GM12878 (cell line): ENCODE measurements at regions not wholly inside any gene's neighbourhood (a gene's known extent, or its start where the extent isn't known, plus 50 kb on each side); places are given as distances from the start of the nearest gene placed in this dataset.

ENCODE experiments used
- ATAC-seq: fragments of 200-7000 bp; cut with Tn5 transposase; 3 replicates; pipeline ENCODE4 v1.9.1; 2020; ENCODE audit warnings: mild to moderate bottlenecking, moderate library complexity
- BruUV-seq: library from RNA; stranded (reverse); fragments of 400-500 nt; replicated peaks from 2 replicates; lab custom pipeline; 2021; lab: Mats Ljungman, UMichigan
- CTCF ChIA-PET: fragments of 300-600 bp; sonication (Branson Sonifier 250); formaldehyde crosslinking; extraction: SDS; loops from one replicate; lab custom pipeline; 2021; ENCODE audit warnings: inconsistent platforms; lab: Yijun Ruan, JAX
- POLR2A ChIA-PET: fragments of 350-600 bp; formaldehyde crosslinking; extraction: SDS; loops from one replicate; lab custom pipeline; 2021; ENCODE audit warnings: inconsistent platforms; lab: Charles Lee
- RAD21 ChIA-PET: fragments of 300-600 bp; sonication (Branson Sonifier 250); formaldehyde crosslinking; loops from one replicate; lab custom pipeline; 2023; ENCODE audit warnings: antibody characterized with exemption; ENCODE audit not compliant: unreplicated experiment; lab: Charles Lee
- SMC1A ChIA-PET: fragments of 300-600 bp; sonication (Branson Sonifier 250); formaldehyde crosslinking; loops from one replicate; lab custom pipeline; 2023; ENCODE audit not compliant: unreplicated experiment, uncharacterized antibody; lab: Charles Lee
- DNase-seq: peaks from one replicate; pipeline ENCODE4 v3.0.0-alpha.2; 2011; ENCODE audit warnings: low read depth, low spot score
- FAIRE-seq: peaks from 3 replicates; lab custom pipeline; 2011; peaks lifted over from hg19 to GRCh38; lab: Jason Lieb, UNC
- H2AFZ ChIP-seq: 2 replicates; pipeline ENCODE4 v1.6.0; 2011; ENCODE audit warnings: low read depth, low read length, control low read depth; ENCODE audit not compliant: control insufficient read depth
- H3K27ac ChIP-seq: 2 replicates; pipeline ENCODE4 v1.5.1; 2011; ENCODE audit warnings: control low read depth; ENCODE audit not compliant: control insufficient read depth, insufficient read depth
- H3K27me3 ChIP-seq, 2 experiments: replicated peaks in 1 of 2; 2 replicates each; pipeline versions ENCODE4 v1.6.0 to v1.6.1; 2011; ENCODE audit warnings: low read length in 1 of 2; ENCODE audit not compliant: control insufficient read depth in 2 of 2, insufficient read depth in 2 of 2
- H3K36me3 ChIP-seq, 2 experiments: 2 replicates each; pipeline ENCODE4 v1.5.1; 2011; ENCODE audit warnings: low read length in 1 of 2; ENCODE audit not compliant: control insufficient read depth in 2 of 2, insufficient read depth in 2 of 2
- H3K4me1 ChIP-seq: 2 replicates; pipeline ENCODE4 v1.6.1; 2011; ENCODE audit warnings: mild to moderate bottlenecking, low read length, moderate library complexity, mixed read lengths; ENCODE audit not compliant: control insufficient read depth, insufficient read depth
- H3K4me2 ChIP-seq: 2 replicates; pipeline ENCODE4 v1.6.0; 2011; ENCODE audit warnings: control low read depth; ENCODE audit not compliant: control insufficient read depth, insufficient read depth
- H3K4me3 ChIP-seq: fragments of 200-600 bp; sonication (generic); 2 replicates; pipeline ENCODE4 v1.5.1; 2016
- H3K79me2 ChIP-seq: 2 replicates; pipeline ENCODE4 v1.6.0; 2011; ENCODE audit warnings: low read length; ENCODE audit not compliant: control insufficient read depth, insufficient read depth
- H3K9ac ChIP-seq: 2 replicates; pipeline ENCODE4 v1.8.0; 2011; ENCODE audit warnings: low read length, control low read depth, mixed read lengths; ENCODE audit not compliant: control insufficient read depth, insufficient read depth
- H3K9me3 ChIP-seq: replicated peaks from 3 replicates; pipeline ENCODE4 v1.5.1; 2011; ENCODE audit warnings: mild to moderate bottlenecking, low read length; ENCODE audit not compliant: control insufficient read depth, insufficient read depth
- H4K20me1 ChIP-seq: 2 replicates; pipeline ENCODE4 v1.6.0; 2011; ENCODE audit not compliant: control insufficient read depth, insufficient read depth
- CBX5 ChIP-seq: sonication (generic); IDR thresholded peaks from 2 replicates; pipeline ENCODE4 v1.6.1; 2016; ENCODE audit warnings: low read depth, moderate library complexity, mild to moderate bottlenecking, inconsistent platforms
- PAX5 ChIP-seq: IDR thresholded peaks from 2 replicates; pipeline ENCODE4 v1.6.1; 2011; ENCODE audit warnings: low read depth, low read length, borderline replicate concordance
- PBX3 ChIP-seq: IDR thresholded peaks from 2 replicates; pipeline ENCODE4 v1.6.1; 2011; ENCODE audit warnings: mild to moderate bottlenecking, low read depth, low read length, moderate library complexity; ENCODE audit not compliant: insufficient replicate concordance
- ZBTB11 ChIP-seq: fragments of 450-650 bp; formaldehyde crosslinking; IDR thresholded peaks from 2 replicates; pipeline ENCODE4 v1.5.0; 2022; ENCODE audit warnings: mild to moderate bottlenecking, missing genetic modification characterization
- ZNF24 ChIP-seq: fragments of 450-650 bp; IDR thresholded peaks from 2 replicates; pipeline ENCODE4 v1.6.1; 2017; ENCODE audit warnings: antibody characterized with exemption, mild to moderate bottlenecking
- WGBS: methylation state at CpG from one replicate; pipeline ENCODE4 v1.1.6; 2016; ENCODE audit warnings: low lambda C conversion rate; ENCODE audit not compliant: insufficient replicate concordance, insufficient coverage; ENCODE audit errors: missing lambda C conversion rate; 5-methylcytosine and 5-hydroxymethylcytosine counted together
- in situ Hi-C: fragments of 300-500 bp; cut with MboI; formaldehyde crosslinking; loops from 9 replicates; pipeline ENCODE4 v1.14.3; 2018; ENCODE audit warnings: mixed read lengths
- intact Hi-C: fragments of 100-400 bp; cut with micrococcal nuclease; formaldehyde crosslinking; loops from one replicate; pipeline ENCODE4 v1.14.2; 2022; ENCODE audit not compliant: unreplicated experiment

DNA sequence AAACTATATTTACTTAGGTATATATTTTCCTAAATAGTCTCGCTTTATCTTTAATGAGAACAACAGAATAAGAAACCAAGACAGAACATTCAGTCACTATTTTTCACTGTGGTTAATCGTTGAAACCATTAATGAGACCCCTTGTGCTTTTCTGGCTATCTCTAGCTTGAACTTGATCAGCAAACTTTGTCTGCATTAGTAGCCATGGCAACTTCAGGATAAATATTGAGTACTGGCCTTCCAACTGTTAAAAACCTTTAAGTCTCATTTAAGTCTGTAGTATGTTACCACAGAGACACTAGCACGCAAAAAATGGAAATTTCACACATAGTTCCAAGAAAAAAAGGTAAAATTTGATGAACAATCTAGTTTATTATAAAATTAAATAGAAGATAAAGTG, 946.0 kb downstream of the SLITRK5 start:
- H2AFZ ChIP-seq, result no peak overlapping the region
- intact Hi-C loops (no loop called here), in situ Hi-C loops (no loop called here)
- H3K27me3 ChIP-seq, result no peaks in the 10 kb centered on the region
- no peak for TF ChIP-seq ZNF24
- TF ChIP-seq CBX5, result no peak
- TF ChIP-seq PBX3, result no peak
- no peak for TF ChIP-seq ZBTB11 (CRISPR knock-in tag)
- TF ChIP-seq PAX5, result no peak
- no peak overlapping the region for H3K4me2 ChIP-seq
- no peak for DNase-seq
- no peak overlapping the region for H3K27ac ChIP-seq
- ChIA-PET SMC1A (interaction anchor here (0.9 to 1.3 kb wide), 2 partner anchors 9 to 15 kb away, joined by 4 read pairs; no protein-coding TSS in a partner anchor), RAD21 (no interaction called here), CTCF (interaction anchor here (0.6 kb wide), 1 partner anchor 274 kb away, joined by 3 read pairs; no protein-coding TSS in a partner anchor), POLR2A (no interaction called here)
- ATAC-seq, result no peak
- no peak overlapping the region for H3K9ac ChIP-seq
- WGBS, result 2% methylated on average over 3 of the region's 3 CpGs
- H3K9me3 ChIP-seq, result no peaks in the 10 kb centered on the region
- FAIRE-seq, result no peak
- no peaks in the 10 kb centered on the region for H4K20me1 ChIP-seq
- H3K36me3 ChIP-seq, result no peaks in the 10 kb centered on the region
- no peak overlapping the region for H3K4me3 ChIP-seq
- no TSS peak for BruUV-seq
- no peaks in the 10 kb centered on the region for H3K79me2 ChIP-seq
- no peaks in the 10 kb centered on the region for H3K4me1 ChIP-seq
